ENCODE measurements at regions not wholly inside any gene's neighbourhood (a gene's known extent, or its start where the extent isn't known, plus 50 kb on each side); places are given as distances from the start of the nearest gene placed in this dataset.

DNA sequence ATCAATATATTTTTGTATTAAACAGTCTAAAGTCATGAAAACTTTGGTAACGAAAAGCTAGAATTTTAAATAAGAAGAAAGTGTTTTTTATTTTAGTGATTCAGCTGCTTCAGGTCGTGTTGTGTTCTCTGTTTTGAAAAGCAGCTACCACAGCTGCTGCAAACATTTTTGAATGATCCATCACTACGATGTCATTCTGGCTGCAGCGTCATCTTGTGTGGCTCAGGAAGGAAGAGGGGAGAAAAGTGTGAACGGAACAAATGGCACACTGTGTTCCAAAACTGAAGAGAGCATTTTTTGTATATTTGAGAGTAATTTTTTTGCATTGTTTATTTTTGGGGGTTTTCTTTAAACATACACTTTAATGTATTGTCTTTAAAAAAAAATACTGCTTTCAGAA is 323.0 kb upstream of the ADGRL2 start:
- H3K9me3 ChIP-seq (ENCODE audit: low read length), result peaks cover 39% of the 10 kb centered on the region
- no peak overlapping the region for H3K4me3 ChIP-seq (replicated peaks in 1 of 3; ENCODE audit: insufficient read depth in 1 of 3, low read depth in 2 of 3, low read length in 3 of 3)
- no peaks in the 10 kb centered on the region for H3K36me3 ChIP-seq (replicated peaks in 1 of 2; ENCODE audit: control insufficient read depth in 1 of 2, insufficient read depth in 2 of 2, low read length in 2 of 2)
- in situ Hi-C loops (cut with HindIII; ENCODE audit: extremely low pct_ligation_motif_present, low pct_unique_long_range_greater_than_20kb), result no loop called here
- BruUV-seq (replicated peaks), result no TSS peak
- ATAC-seq (no peak), FAIRE-seq (no peak), DNase-seq (ENCODE audit: low spot score) (no peak)
- WGBS (ENCODE audit: low lambda C conversion rate), result 1% methylated on average over 5 of the region's 5 CpGs
- H4K20me1 ChIP-seq (ENCODE audit: insufficient read depth, low read length), result no peaks in the 10 kb centered on the region
- intact Hi-C loops (cut with micrococcal nuclease; ENCODE audit: unreplicated experiment), result no loop called here
- ChIA-PET CTCF (ENCODE audit: low intra/inter-chr PET ratio, low total read pairs) (no interaction called here), POLR2A (no interaction called here)
- H3K27ac ChIP-seq (ENCODE audit: extremely low read length, insufficient read depth, low read length), result no peak overlapping the region
- H3K4me2 ChIP-seq (ENCODE audit: low read depth, low read length), result no peak overlapping the region
- H3K9ac ChIP-seq (ENCODE audit: insufficient read depth, low read depth, low read length), result no peak overlapping the region
- no peaks in the 10 kb centered on the region for H3K79me2 ChIP-seq (ENCODE audit: insufficient read depth, low read length)
- no peaks in the 10 kb centered on the region for H3K27me3 ChIP-seq (ENCODE audit: control insufficient read depth in 1 of 2, insufficient read depth in 2 of 2, low read length in 2 of 2)
- TF ChIP-seq, protein P1, sequence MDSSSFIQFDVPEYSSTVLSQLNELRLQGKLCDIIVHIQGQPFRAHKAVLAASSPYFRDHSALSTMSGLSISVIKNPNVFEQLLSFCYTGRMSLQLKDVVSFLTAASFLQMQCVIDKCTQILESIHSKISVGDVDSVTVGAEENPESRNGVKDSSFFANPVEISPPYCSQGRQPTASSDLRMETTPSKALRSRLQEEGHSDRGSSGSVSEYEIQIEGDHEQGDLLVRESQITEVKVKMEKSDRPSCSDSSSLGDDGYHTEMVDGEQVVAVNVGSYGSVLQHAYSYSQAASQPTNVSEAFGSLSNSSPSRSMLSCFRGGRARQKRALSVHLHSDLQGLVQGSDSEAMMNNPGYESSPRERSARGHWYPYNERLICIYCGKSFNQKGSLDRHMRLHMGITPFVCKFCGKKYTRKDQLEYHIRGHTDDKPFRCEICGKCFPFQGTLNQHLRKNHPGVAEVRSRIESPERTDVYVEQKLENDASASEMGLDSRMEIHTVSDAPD (CRISPR knock-in tag; IDR thresholded peaks at IDR 0.05), result no peak
- TF ChIP-seq, protein P2, sequence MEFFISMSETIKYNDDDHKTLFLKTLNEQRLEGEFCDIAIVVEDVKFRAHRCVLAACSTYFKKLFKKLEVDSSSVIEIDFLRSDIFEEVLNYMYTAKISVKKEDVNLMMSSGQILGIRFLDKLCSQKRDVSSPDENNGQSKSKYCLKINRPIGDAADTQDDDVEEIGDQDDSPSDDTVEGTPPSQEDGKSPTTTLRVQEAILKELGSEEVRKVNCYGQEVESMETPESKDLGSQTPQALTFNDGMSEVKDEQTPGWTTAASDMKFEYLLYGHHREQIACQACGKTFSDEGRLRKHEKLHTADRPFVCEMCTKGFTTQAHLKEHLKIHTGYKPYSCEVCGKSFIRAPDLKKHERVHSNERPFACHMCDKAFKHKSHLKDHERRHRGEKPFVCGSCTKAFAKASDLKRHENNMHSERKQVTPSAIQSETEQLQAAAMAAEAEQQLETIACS (CRISPR knock-in tag; IDR thresholded peaks at IDR 0.05), result no peak
- TF ChIP-seq, protein P3, sequence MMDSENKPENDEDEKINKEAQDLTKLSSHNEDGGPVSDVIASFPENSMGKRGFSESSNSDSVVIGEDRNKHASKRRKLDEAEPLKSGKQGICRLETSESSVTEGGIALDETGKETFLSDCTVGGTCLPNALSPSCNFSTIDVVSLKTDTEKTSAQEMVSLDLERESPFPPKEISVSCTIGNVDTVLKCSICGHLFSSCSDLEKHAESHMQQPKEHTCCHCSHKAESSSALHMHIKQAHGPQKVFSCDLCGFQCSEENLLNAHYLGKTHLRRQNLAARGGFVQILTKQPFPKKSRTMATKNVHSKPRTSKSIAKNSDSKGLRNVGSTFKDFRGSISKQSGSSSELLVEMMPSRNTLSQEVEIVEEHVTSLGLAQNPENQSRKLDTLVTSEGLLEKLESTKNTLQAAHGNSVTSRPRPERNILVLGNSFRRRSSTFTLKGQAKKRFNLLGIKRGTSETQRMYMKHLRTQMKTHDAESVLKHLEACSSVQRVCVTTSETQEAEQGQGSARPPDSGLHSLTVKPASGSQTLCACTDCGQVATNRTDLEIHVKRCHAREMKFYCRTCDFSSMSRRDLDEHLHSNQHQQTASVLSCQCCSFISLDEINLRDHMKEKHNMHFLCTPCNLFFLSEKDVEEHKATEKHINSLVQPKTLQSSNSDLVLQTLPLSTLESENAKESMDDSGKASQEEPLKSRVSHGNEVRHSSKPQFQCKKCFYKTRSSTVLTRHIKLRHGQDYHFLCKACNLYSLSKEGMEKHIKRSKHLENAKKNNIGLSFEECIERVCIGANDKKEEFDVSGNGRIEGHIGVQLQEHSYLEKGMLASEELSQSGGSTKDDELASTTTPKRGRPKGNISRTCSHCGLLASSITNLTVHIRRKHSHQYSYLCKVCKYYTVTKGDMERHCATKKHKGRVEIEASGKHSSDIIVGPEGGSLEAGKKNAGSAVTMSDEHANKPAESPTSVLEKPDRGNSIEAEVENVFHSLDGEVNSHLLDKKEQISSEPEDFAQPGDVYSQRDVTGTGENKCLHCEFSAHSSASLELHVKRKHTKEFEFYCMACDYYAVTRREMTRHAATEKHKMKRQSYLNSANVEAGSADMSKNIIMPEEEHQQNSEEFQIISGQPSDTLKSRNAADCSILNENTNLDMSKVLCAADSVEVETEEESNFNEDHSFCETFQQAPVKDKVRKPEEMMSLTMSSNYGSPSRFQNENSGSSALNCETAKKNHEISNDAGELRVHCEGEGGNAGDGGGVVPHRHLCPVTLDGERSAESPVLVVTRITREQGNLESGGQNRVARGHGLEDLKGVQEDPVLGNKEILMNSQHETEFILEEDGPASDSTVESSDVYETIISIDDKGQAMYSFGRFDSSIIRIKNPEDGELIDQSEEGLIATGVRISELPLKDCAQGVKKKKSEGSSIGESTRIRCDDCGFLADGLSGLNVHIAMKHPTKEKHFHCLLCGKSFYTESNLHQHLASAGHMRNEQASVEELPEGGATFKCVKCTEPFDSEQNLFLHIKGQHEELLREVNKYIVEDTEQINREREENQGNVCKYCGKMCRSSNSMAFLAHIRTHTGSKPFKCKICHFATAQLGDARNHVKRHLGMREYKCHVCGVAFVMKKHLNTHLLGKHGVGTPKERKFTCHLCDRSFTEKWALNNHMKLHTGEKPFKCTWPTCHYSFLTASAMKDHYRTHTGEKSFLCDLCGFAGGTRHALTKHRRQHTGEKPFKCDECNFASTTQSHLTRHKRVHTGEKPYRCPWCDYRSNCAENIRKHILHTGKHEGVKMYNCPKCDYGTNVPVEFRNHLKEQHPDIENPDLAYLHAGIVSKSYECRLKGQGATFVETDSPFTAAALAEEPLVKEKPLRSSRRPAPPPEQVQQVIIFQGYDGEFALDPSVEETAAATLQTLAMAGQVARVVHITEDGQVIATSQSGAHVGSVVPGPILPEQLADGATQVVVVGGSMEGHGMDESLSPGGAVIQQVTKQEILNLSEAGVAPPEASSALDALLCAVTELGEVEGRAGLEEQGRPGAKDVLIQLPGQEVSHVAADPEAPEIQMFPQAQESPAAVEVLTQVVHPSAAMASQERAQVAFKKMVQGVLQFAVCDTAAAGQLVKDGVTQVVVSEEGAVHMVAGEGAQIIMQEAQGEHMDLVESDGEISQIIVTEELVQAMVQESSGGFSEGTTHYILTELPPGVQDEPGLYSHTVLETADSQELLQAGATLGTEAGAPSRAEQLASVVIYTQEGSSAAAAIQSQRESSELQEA (CRISPR knock-in tag; IDR thresholded peaks at IDR 0.05; ENCODE audit: not compliant biosample characterization), result no peak
- TF ChIP-seq PHF8 (CRISPR knock-in tag; IDR thresholded peaks at IDR 0.05) (no peak), HMG20A (CRISPR knock-in tag; IDR thresholded peaks at IDR 0.05; ENCODE audit: borderline replicate concordance) (no peak), SP4 (CRISPR knock-in tag; IDR thresholded peaks at IDR 0.05) (no peak), MTA1 (CRISPR knock-in tag; IDR thresholded peaks at IDR 0.05; ENCODE audit: borderline replicate concordance) (no peak), ZBTB7B (CRISPR knock-in tag; IDR thresholded peaks at IDR 0.05) (no peak), MAFK (conservative IDR thresholded peaks at IDR 0.05 in 1 of 2, IDR thresholded peaks at IDR 0.05 in 1 of 2; ENCODE audit: low read length in 2 of 2) (no peak)
- TF ChIP-seq, protein P4, sequence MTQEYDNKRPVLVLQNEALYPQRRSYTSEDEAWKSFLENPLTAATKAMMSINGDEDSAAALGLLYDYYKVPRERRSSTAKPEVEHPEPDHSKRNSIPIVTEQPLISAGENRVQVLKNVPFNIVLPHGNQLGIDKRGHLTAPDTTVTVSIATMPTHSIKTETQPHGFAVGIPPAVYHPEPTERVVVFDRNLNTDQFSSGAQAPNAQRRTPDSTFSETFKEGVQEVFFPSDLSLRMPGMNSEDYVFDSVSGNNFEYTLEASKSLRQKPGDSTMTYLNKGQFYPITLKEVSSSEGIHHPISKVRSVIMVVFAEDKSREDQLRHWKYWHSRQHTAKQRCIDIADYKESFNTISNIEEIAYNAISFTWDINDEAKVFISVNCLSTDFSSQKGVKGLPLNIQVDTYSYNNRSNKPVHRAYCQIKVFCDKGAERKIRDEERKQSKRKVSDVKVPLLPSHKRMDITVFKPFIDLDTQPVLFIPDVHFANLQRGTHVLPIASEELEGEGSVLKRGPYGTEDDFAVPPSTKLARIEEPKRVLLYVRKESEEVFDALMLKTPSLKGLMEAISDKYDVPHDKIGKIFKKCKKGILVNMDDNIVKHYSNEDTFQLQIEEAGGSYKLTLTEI (CRISPR knock-in tag; conservative IDR thresholded peaks at IDR 0.05), result no peak
- TF ChIP-seq, protein P5, sequence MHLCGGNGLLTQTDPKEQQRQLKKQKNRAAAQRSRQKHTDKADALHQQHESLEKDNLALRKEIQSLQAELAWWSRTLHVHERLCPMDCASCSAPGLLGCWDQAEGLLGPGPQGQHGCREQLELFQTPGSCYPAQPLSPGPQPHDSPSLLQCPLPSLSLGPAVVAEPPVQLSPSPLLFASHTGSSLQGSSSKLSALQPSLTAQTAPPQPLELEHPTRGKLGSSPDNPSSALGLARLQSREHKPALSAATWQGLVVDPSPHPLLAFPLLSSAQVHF (CRISPR knock-in tag; IDR thresholded peaks at IDR 0.05), result no peak
- H3K4me1 ChIP-seq (ENCODE audit: insufficient read depth, low read length), result no peaks in the 10 kb centered on the region
- no peak overlapping the region for H2AFZ ChIP-seq (ENCODE audit: low read length)

Measured in HepG2 (cell line).